Activated CD4-positive, alpha-beta T cell treated with anti-CD3 and anti-CD28 coated beads, Interleukin-2, amount 50 U/mL, for 48 hours (primary cell): ENCODE measurements at regions not wholly inside any gene's neighbourhood (a gene's known extent, or its start where the extent isn't known, plus 50 kb on each side); places are given as distances from the start of the nearest gene placed in this dataset.
A peak's percentile ranks its signal among the peaks of the same experiment; 100 is the strongest.

ENCODE experiments used
- DNase-seq, 2 experiments: peaks; one replicate each; pipeline ENCODE4 v3.0.0-alpha.2; 2020

DNA sequence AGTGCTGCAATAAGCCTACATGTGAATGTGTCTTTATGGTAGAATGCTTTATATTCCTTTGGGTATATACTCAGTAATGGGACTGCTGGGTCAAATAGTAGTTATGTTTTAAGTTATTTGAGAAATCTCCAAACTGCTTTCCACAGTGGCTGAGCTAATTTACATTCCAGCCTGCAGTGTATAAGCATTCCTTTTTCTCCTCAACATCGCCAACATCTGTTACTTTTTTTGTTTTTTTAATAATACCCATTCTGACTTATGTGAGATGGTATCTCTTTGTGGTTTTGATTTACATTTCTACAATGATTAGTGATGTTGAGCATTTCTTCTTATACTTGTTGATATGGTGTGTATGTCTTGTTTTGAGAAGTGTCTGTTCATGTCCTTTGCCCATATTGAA, 1186.2 kb downstream of the BCL11B start:
- no peak for DNase-seq

DNA sequence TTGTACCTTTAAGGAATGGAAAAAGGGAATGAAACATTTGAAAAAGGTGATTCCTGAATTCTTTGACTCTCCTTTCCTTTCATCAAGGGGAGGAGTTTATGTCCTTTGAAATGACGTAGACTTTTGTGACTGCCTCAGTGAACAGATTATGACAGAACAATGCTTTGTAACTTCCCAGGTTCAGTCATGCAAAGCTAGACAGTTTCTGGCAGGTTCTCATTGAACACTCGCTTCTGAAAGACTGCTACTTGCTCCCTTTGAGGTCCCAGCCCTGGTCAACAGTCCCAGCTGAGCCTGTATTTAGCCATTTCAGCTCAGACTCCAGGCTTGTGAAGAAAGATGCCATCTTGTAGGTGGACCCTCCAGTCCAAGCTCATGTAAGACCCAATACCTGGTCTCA, 1178.9 kb downstream of the BCL11B start:
- no peak for DNase-seq

DNA sequence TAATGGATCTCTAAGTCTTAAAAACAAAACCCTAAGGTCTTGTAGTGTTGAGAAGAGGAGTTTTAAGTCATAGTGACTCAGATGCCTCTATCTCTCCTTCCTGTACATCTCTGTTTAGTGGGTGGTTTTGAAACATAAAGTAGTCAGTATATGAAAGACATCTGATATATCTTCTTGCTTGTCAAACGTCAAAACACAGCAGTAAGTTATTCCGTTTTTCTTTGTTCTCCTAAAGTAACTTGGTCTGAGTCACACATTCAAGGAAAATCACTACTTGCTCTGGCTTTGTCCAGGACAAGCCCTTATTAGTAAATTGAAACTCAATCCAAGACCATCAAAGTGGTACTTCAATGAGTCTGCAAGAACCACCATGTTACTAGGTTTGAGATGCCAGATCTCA, 1172.5 kb downstream of the BCL11B start:
- no peak for DNase-seq

DNA sequence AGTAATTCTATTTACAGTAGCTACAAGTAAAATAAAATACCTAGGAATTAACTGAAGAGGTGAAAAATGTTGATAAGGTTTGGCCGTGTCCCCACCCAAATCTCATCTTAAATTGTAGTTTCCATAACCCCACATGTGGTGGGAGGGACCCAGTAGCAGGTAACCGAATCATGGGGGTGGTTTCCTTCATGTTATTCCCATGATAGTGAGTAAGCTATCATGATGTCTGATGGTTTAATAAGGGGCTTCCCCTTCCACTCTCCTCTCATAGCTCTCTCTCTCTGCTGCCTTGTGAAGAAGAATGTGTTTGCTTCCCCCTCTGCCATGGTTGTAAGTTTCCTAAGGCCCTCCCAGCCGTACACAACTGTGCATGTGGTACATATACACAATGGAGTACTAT, 1170.7 kb downstream of the BCL11B start:
- no peak for DNase-seq

GRCh38 chr14:98103705-98104104, 1168.3 kb downstream of the BCL11B start:
- DNase-seq = no peak

GRCh38 chr14:98109326-98109725, 1162.7 kb downstream of the BCL11B start:
- no peak for DNase-seq

GRCh38 chr14:98112194-98112780, 1159.7 kb downstream of the BCL11B start:
- DNase-seq = no peak

DNA sequence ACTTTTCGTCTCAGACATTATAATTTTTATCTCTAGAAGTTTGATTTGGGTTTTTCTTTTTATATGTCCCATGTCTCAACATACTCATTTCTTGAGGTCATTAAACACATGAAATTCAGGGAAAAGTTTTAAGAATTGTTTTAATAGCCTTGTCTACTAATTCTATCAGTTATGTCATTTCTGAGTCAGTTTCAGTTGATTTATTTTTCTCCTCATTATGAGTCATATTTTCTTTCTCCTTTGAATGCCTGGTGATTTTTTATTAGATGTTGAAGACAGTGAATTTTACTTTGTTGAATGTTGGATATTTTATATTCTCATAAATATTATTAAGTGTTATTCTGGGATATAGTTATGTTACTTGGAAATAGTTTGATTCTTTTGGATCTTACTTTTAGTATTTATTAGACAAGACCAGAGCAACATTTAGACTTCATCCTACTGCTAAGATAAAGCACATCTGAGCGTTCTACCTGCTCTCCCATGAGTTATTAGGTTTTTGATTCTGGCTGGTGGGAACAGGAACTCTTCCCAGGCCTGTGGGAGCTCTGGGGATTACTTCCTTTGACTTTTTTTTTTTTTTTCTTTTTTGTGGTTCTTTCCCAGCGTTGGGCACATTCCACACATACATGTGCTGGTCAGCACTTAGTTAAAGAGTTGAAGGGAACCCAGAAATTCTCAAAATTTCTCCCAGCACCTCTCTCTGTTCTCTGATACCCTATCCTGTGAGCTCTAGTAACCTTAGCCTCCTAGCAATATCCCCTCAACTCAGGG, 1157.7 kb downstream of the BCL11B start:
- no peak for DNase-seq

DNA sequence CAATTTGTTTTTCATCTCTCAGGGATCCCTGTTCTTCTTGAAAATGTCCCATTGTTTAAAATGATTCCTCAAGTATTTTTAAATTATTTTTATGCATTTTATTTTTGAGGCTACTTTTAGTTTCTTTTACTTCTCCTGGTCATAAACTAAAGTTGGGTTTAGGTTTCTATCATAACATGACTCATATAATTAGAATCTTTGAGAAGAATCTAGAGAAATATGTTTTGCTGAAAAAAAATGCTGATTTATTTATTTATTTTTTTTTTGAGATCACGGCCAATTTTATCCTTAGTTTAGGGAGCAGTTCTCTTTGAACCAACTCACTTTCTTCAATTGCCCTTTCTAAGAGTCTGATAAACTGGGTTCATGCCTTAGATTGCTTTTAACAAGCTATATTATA, 1157.1 kb downstream of the BCL11B start:
- no peak for DNase-seq

GRCh38 chr14:98118749-98119148, 1153.2 kb downstream of the BCL11B start:
- DNase-seq = no peak

DNA sequence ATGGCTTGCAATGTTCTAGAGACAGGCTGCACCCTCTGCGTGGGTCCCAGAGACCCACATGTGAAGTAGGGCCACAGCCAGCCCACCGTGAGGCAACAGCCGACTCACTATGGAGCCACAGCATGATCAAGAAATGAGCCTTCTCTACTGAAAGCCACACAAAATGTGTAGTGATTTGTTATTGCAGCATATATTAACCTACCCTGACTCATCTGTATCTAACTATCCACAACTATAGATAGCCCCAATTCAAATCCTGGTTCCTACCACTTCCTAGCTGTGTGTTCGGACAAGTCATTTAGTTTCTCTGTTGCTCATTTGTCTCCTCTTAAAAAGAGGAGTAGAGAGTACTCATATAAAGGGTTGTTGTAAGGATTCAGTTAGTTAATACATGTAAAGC, 1152.3 kb downstream of the BCL11B start:
- no peak for DNase-seq

- no peak for DNase-seq
Observed at GRCh38 chr14:98120831-98121464, 1151.0 kb downstream of the BCL11B start.

DNA sequence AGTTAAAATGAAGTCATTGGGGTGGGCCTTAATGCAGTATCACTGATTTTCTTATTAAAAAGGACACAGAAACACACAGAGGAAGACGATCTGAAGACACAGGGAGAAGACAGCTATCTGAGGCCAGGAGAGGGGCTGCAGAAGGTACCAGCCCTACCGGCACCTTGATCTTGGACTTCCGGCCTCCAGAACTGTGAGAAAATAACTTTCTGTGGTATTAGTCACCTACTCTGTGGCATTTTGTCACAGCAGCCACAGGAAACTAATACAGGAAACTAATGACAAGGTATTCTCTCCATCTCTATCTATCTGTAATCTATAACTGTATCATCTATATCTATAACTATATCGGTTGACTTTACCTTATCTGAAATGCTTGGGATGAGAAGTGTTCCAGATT, 1149.5 kb downstream of the BCL11B start:
- no peak for DNase-seq

DNA sequence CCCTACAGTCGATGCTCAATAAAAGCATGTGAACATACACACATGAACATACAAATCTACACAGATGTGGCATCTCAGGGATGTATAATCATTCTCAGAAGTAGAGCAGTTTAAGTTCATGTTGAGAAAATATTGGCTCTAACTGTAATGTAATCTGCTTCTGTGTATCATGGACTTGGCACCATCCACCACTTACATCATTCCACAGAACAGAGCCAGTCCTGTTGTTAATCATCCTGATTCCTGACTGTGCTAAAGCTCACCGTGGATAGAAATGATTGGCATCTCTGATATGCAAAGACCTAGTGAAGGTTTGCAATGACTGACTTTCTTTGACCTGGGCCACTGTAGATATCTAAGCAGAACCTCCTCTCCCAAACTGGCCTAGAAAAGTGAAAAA, 1141.3 kb downstream of the BCL11B start:
- DNase-seq = no peak

GRCh38 chr14:98131406-98131805, 1140.6 kb downstream of the BCL11B start:
- no peak for DNase-seq

- no peak for DNase-seq
Observed at GRCh38 chr14:98133806-98134205, 1138.2 kb downstream of the BCL11B start.

DNA sequence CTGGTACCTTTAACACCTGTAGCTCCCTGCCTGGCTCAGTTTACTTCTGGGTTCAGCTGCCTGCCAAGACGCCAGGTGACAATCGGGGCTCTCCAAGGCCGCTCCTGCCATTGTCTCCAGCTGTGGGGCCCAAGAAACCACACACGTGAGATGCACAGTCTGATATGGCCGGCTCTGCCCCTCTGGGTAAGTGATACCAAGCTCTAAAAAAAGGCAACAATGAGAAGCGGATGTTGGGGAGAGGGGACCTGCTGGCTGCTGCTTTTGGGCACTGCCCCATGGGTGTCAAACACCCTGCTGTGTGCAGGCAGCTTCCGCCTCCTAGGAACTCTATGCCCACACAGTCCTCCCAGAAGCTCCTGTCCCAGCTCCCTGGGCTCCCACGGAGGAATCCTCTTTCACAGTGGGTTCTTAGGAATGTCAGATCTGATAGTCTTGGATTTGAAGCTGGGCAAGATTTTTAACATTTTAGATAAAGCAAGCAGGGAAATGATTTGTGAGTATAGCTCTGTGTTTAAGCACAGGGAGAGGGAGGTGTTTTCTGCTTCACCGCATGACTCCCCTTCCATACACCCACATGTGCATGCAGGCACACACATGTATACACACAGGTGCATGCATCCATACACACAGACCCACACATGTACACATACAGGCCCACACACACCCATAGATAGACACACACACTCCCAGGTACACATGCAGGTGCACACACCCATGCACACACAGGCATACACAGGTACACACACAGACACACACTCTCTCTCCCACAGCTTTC, 1135.8 kb downstream of the BCL11B start:
- DNase-seq = peak in 1 of 2 experiments; percentile 33

DNA sequence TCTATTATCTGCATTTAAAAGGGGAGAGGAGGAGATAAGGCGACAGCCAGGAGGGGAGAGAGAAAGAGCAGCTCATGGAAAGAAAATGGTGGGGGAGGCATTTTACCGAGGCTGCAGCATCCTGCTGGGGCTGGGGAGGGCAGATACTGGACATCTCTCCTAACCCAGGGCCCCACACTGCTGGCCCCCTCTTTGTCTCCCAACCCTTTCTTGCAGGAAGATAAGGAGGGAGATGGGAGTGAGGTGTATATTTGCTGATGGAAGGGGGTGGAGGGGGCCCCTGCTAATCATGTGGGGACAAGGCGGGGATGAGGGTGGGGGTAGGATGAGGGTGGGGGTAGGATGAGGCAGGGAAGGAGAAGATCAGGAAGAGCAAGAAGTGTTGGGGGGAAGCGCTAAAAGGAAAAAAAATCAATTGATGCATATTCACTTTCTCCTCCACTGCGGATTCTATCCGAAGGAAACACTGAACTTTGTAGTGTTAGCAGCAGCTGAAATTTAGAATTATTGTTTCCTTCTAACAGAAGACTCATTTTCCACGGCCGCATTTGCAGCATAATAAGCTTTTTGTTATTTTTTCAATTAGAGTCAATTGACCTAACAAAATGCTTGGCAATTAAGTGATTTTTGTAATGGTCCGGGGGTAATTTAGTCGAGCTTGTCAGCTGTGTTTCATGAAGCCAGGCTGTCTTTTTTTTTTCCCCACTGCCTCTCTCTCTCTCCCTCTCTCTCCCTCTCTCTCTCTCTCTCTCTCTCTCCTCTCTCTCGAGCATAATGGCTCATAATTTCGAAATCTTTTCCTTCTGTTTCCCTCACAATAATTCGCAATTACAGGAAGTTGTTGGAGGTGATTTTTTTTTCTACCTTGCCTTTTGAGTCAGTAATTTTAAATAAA, 1134.6 kb downstream of the BCL11B start:
- DNase-seq = no peak

DNA sequence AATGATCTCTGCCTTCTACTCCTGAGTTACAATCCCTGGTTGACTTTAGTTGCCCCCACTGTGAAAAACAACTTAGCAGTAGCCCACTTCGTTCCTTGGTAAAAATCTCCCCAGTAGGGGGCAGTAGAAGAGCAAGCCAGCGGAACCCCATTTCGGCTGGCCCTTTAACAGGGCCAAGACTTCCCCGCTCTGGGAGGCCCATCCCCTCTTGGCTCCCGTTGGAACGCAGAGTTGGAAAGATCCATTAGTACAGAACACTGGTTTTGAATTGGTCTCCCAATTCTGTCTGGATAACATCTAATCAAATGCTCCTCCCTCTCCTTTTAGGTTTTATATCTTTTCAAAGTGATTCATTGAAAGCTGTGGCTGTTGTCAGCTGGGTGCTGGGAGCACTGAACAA, 1133.3 kb downstream of the BCL11B start:
- DNase-seq = peak; percentile 62 to 72

DNA sequence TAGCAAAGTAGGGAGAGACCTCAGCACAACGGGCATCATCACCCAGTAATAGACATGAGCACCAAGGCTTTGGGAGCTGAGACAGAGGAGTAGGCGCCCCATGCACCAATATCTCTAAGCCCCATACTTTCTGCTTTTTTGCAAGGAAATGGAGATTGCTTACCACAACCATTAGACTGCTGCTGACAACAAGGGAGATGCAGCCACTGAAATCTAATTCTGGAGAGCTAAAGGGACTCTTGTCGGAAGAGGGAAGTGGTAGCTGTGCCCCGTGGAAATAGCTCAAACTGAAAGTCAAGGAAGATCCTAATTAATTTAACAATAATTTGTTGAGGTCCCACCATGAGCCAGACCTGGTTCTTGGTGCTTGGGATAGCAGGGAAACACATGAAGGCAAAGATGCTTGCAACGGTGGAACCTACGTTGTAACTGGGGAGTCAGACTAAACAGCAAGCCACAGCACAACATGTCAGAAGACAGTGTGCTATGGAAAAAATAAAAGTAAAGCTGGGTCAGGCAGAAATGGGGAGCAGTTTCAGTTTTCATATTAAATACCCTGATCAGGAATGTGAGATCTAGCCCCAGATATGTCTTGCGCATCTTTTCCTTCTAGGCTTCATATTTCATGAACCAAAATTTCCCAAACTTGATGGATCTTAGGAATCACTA, 1131.0 kb downstream of the BCL11B start:
- DNase-seq = no peak

DNA sequence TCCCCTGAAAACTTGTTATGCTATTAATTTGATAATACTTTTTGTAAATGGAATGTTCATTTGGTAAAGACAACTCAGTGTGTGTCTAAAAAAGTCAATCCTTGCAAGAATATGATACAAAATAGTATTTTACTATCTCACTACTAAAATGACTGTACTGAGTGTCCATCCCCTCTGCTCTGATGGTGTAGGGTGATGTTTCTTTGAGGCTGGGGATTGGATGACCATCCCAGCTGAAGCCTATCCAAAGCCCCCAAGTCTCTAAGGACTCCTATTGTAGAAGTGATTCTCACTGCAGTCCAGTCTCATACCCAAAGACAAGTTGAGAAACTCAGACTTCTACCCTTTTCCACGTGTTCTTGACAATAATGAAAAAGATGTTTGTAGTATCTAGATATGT, 1128.4 kb downstream of the BCL11B start:
- no peak for DNase-seq

DNA sequence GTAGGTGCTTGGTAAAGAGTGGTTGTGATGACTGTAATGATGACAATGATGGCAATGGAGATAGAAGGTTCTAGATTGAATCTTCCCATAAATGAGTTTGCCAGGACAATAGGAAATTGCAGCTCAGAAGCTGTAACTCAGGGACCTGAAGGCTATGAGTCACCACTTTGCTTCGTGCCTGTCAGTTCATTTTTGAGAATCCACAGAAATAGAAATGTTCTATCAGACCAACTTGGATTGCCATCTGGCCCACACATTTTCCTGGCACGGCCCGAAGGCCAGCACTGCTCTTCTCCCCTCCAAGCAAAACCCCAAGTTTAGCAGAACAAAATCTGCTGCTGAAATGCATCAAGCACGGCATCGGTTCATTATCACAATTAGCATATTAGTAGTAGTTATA, 1127.0 kb downstream of the BCL11B start:
- DNase-seq = no peak
